Bronchial epithelial cell (primary cell): ENCODE measurements at regions not wholly inside any gene's neighbourhood (a gene's known extent, or its start where the extent isn't known, plus 50 kb on each side); places are given as distances from the start of the nearest gene placed in this dataset.

Experiments
- DNase-seq: peaks from one replicate; pipeline ENCODE4 v3.0.0-alpha.2; 2010; ENCODE audit warnings: low read depth
- FAIRE-seq: peaks from 2 replicates; lab custom pipeline; 2011; peaks lifted over from hg19 to GRCh38; lab: Jason Lieb, UNC
- H3K27me3 ChIP-seq: 2 replicates; pipeline ENCODE4 v1.5.1; 2011; ENCODE audit warnings: low read length; ENCODE audit not compliant: control insufficient read depth, insufficient read depth
- H3K36me3 ChIP-seq: 2 replicates; pipeline ENCODE4 v1.5.1; 2011; ENCODE audit warnings: low read length; ENCODE audit not compliant: control insufficient read depth, insufficient read depth
- H3K4me3 ChIP-seq: 2 replicates; pipeline ENCODE4 v1.5.1; 2011; ENCODE audit warnings: mild to moderate bottlenecking, low read depth, low read length, control low read depth
- CTCF ChIP-seq: IDR thresholded peaks from 2 replicates; pipeline ENCODE4 v1.5.1; 2011; ENCODE audit warnings: mild to moderate bottlenecking, moderate library complexity, low read length, control low read depth, inconsistent platforms; ENCODE audit not compliant: insufficient read depth, severe bottlenecking

GRCh38 chr2:12161085-12161484 is 414.7 kb downstream of the LPIN1 start:
- TF ChIP-seq CTCF: no peak
- Histone ChIP-seq H3K27me3 (no peaks in the 10 kb centered on the region), H3K4me3 (no peak overlapping the region), H3K36me3 (no peaks in the 10 kb centered on the region)
- FAIRE-seq (no peak), DNase-seq (no peak)

- DNase-seq (no peak), FAIRE-seq (peak; percentile 52)
- Histone ChIP-seq H3K27me3 (no peaks in the 10 kb centered on the region), H3K36me3 (no peaks in the 10 kb centered on the region), H3K4me3 (no peak overlapping the region)
- TF ChIP-seq CTCF: no peak
These were observed 416.1 kb downstream of the LPIN1 start for GRCh38 chr2:12162269-12163247.

GRCh38 chr2:12163866-12164265 is 417.4 kb downstream of the LPIN1 start:
- no peak for DNase-seq
- TF ChIP-seq CTCF: no peak
- Histone ChIP-seq H3K36me3 (no peaks in the 10 kb centered on the region), H3K4me3 (no peak overlapping the region), H3K27me3 (no peaks in the 10 kb centered on the region)
- no peak for FAIRE-seq

- H3K36me3 ChIP-seq: no peaks in the 10 kb centered on the region
- H3K27me3 ChIP-seq: no peaks in the 10 kb centered on the region
- TF ChIP-seq CTCF: no peak
- DNase-seq (no peak), FAIRE-seq (no peak)
- H3K4me3 ChIP-seq: no peak overlapping the region
These were observed 418.3 kb downstream of the LPIN1 start for GRCh38 chr2:12164689-12165088.

- Histone ChIP-seq H3K4me3 (no peak overlapping the region), H3K27me3 (no peaks in the 10 kb centered on the region), H3K36me3 (no peaks in the 10 kb centered on the region)
- DNase-seq (no peak), FAIRE-seq (no peak)
- no peak for TF ChIP-seq CTCF
These were observed 421.3 kb downstream of the LPIN1 start for GRCh38 chr2:12167525-12168317.
